Ishikawa (cell line): ENCODE measurements at regions not wholly inside any gene's neighbourhood (a gene's known extent, or its start where the extent isn't known, plus 50 kb on each side); places are given as distances from the start of the nearest gene placed in this dataset.

Source experiments
- CREB1 ChIP-seq: IDR thresholded peaks from 2 replicates; pipeline ENCODE4 v1.6.1; 2012; ENCODE audit warnings: low read depth
- EGR1 ChIP-seq: IDR thresholded peaks from 2 replicates; pipeline ENCODE4 v1.6.1; 2012
- EP300 ChIP-seq: IDR thresholded peaks from 2 replicates; pipeline ENCODE4 v1.6.1; 2012; ENCODE audit warnings: borderline replicate concordance
- MAX ChIP-seq: IDR thresholded peaks from 2 replicates; pipeline ENCODE4 v1.6.1; 2012
- RAD21 ChIP-seq: IDR thresholded peaks from 2 replicates; pipeline ENCODE4 v1.6.1; 2012; ENCODE audit warnings: low read depth
- REST ChIP-seq: IDR thresholded peaks from 2 replicates; pipeline ENCODE4 v1.6.1; 2012; ENCODE audit warnings: low read depth, mild to moderate bottlenecking
- TAF1 ChIP-seq: IDR thresholded peaks from 2 replicates; pipeline ENCODE4 v1.6.1; 2012; ENCODE audit warnings: low read depth, mild to moderate bottlenecking
- TCF12 ChIP-seq: IDR thresholded peaks from 2 replicates; pipeline ENCODE4 v1.6.1; 2012; ENCODE audit warnings: low read depth
- USF1 ChIP-seq: IDR thresholded peaks from 2 replicates; pipeline ENCODE4 v1.6.1; 2012
- ZBTB7A ChIP-seq: IDR thresholded peaks from 2 replicates; pipeline ENCODE4 v1.6.1; 2012; ENCODE audit warnings: low read depth

GRCh38 chr9:135278586-135278985 lies 191.1 kb downstream of the OLFM1 start:
- TF ChIP-seq EGR1 (no peak), EP300 (no peak), REST (no peak), RAD21 (no peak), TAF1 (no peak), MAX (no peak), ZBTB7A (no peak), USF1 (no peak), CREB1 (no peak), TCF12 (no peak)
